ENCODE measurements at regions not wholly inside any gene's neighbourhood (a gene's known extent, or its start where the extent isn't known, plus 50 kb on each side); places are given as distances from the start of the nearest gene placed in this dataset.
A peak's percentile ranks its signal among the peaks of the same experiment; 100 is the strongest.

DNA sequence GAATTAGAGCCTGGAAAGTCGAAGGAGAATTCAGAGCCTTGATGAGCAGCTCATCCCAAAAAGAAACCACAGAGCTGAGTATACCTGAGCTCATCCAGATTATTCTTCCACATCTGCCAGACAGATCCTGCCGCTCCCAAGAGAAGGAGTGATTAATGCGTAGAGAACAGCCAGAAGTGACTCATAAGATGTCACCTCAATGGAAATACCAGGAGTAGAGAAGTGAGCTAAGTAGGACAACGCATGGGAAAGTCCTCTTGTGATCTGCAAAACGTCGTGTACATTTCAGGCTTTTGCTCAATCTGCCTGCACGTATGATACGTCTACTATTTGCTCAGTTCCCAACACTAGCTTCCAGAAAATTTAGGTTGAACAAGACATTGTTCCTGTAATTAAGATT, 230.5 kb upstream of the AUTS2 start:
- H3K27me3 ChIP-seq (ENCODE audit: insufficient read depth, low read length, poor library complexity, severe bottlenecking): no peaks in the 10 kb centered on the region
- H3K4me2 ChIP-seq (ENCODE audit: low read depth, low read length, poor library complexity, severe bottlenecking): no peak overlapping the region

DNA sequence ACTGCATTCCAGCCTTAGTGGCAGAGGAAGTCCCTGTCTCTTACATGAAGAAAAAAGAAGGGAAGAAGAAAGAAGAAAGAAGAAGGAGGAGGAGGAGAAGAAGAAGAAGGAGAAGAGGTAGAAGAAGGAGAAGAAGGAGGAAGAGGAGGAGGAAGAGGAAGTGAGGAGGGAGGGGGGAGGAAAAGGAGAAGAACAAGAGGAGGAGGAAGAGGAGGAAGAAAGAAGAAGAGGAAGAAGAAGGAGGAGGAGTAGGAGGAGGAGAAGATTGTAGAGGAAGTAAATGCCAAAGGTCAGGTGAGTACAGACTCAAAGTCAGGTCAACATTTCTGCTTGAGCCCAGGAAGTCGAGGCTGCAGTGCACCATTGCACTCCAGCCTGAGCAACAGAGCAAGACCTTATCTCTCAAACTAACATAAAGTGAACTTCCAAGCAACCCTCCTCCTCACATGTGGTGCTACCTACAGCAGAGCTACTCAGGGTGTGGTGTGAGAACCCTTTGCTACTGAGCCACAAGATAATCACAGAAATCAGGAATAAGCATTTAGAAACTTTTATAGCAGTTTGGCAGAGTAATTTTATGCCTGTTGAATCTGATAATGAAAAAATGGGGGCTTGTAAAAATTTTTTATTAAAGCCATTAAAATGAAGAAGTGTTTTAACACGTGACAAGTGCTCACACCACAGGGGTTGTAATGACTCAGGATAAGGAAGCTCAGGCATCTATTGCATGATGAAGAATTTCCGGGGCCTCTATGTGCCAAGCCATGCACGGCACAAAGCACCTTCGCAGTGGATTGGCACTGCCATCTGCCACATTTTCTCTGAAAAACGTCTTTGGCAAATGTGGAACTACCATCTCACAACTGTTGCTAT, 224.9 kb upstream of the AUTS2 start:
- Histone ChIP-seq H3K4me1 (ENCODE audit: insufficient read depth, low read length, poor library complexity, severe bottlenecking) (peaks cover 5% of the 10 kb centered on the region), H3K4me2 (ENCODE audit: low read depth, low read length, poor library complexity, severe bottlenecking) (peak overlapping the region; percentile 14), H3K9me2 (replicated peaks; ENCODE audit: low read depth, low read length) (no peaks in the 10 kb centered on the region), H2AFZ (ENCODE audit: low read length) (no peak overlapping the region), H3K4me3 (ENCODE audit: low read length, poor library complexity, severe bottlenecking) (peak overlapping the region; percentile 0), H3K27me3 (ENCODE audit: insufficient read depth, low read length, poor library complexity, severe bottlenecking) (no peaks in the 10 kb centered on the region), H3F3A (ENCODE audit: low read depth) (no peaks in the 10 kb centered on the region), H3K79me2 (ENCODE audit: insufficient read depth, low read length) (no peaks in the 10 kb centered on the region), H3K9ac (ENCODE audit: low read depth, low read length, poor library complexity, severe bottlenecking) (no peak overlapping the region), H4K20me1 (ENCODE audit: insufficient read depth, low read length, poor library complexity, severe bottlenecking) (no peaks in the 10 kb centered on the region), H3K36me3 (ENCODE audit: insufficient read depth, low read length) (no peaks in the 10 kb centered on the region), H3K9me3 (ENCODE audit: insufficient read depth, low read depth, low read length) (no peaks in the 10 kb centered on the region)
- TF ChIP-seq, protein P1, sequence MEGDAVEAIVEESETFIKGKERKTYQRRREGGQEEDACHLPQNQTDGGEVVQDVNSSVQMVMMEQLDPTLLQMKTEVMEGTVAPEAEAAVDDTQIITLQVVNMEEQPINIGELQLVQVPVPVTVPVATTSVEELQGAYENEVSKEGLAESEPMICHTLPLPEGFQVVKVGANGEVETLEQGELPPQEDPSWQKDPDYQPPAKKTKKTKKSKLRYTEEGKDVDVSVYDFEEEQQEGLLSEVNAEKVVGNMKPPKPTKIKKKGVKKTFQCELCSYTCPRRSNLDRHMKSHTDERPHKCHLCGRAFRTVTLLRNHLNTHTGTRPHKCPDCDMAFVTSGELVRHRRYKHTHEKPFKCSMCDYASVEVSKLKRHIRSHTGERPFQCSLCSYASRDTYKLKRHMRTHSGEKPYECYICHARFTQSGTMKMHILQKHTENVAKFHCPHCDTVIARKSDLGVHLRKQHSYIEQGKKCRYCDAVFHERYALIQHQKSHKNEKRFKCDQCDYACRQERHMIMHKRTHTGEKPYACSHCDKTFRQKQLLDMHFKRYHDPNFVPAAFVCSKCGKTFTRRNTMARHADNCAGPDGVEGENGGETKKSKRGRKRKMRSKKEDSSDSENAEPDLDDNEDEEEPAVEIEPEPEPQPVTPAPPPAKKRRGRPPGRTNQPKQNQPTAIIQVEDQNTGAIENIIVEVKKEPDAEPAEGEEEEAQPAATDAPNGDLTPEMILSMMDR (conservative IDR thresholded peaks at IDR 0.05; ENCODE audit: low read length): no peak
- peak; percentile 68; the same call in 1 of the 2 replicates for TF ChIP-seq EZH2phosphoT487 (IDR thresholded peaks at IDR 0.05; ENCODE audit: borderline replicate concordance)

More for the DNA sequence above, 230.5 kb upstream of the AUTS2 start:
- Histone ChIP-seq H3K9me2 (replicated peaks; ENCODE audit: low read depth, low read length) (no peaks in the 10 kb centered on the region), H3K9ac (ENCODE audit: low read depth, low read length, poor library complexity, severe bottlenecking) (no peak overlapping the region), H4K20me1 (ENCODE audit: insufficient read depth, low read length, poor library complexity, severe bottlenecking) (no peaks in the 10 kb centered on the region), H3F3A (ENCODE audit: low read depth) (no peaks in the 10 kb centered on the region), H3K4me3 (ENCODE audit: low read length, poor library complexity, severe bottlenecking) (no peak overlapping the region), H2AFZ (ENCODE audit: low read length) (no peak overlapping the region), H3K36me3 (ENCODE audit: insufficient read depth, low read length) (no peaks in the 10 kb centered on the region), H3K79me2 (ENCODE audit: insufficient read depth, low read length) (no peaks in the 10 kb centered on the region), H3K9me3 (ENCODE audit: insufficient read depth, low read depth, low read length) (no peaks in the 10 kb centered on the region), H3K4me1 (ENCODE audit: insufficient read depth, low read length, poor library complexity, severe bottlenecking) (no peaks in the 10 kb centered on the region)
- TF ChIP-seq EZH2phosphoT487 (IDR thresholded peaks at IDR 0.05; ENCODE audit: borderline replicate concordance): no peak
- TF ChIP-seq, protein P1 (conservative IDR thresholded peaks at IDR 0.05; ENCODE audit: low read length): no peak

DNA sequence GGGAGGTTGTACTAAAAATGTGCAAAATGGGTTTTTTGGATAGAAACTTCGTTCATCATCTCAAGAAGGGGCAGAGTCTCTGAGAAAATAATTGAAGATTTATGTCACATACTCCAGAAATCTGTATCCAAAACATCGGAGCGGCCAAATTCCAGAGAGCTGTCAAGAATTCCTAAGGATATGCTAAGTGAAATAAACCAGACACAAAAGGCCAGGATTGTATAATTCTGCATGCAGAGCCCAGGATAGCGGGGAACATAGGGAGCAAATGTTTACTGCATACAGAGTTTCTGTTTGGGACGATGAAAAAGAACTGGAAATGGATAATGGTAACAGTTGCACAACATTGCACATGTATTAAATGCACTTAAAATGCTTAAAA, 224.2 kb upstream of the AUTS2 start:
- H3K4me1 ChIP-seq (ENCODE audit: insufficient read depth, low read length, poor library complexity, severe bottlenecking): peaks cover 5% of the 10 kb centered on the region
- H3K4me2 ChIP-seq (ENCODE audit: low read depth, low read length, poor library complexity, severe bottlenecking): peak overlapping the region; percentile 14
- H2AFZ ChIP-seq (ENCODE audit: low read length): no peak overlapping the region

More for the DNA sequence above, 224.2 kb upstream of the AUTS2 start:
- no peaks in the 10 kb centered on the region for H3K79me2 ChIP-seq (ENCODE audit: insufficient read depth, low read length)
- H3K27me3 ChIP-seq (ENCODE audit: insufficient read depth, low read length, poor library complexity, severe bottlenecking): peaks cover 4% of the 10 kb centered on the region
- H3K9me2 ChIP-seq (replicated peaks; ENCODE audit: low read depth, low read length): no peaks in the 10 kb centered on the region
- H4K20me1 ChIP-seq (ENCODE audit: insufficient read depth, low read length, poor library complexity, severe bottlenecking): no peaks in the 10 kb centered on the region
- TF ChIP-seq EZH2phosphoT487 (IDR thresholded peaks at IDR 0.05; ENCODE audit: borderline replicate concordance): no peak
- TF ChIP-seq, protein P1 (conservative IDR thresholded peaks at IDR 0.05; ENCODE audit: low read length): no peak
- no peaks in the 10 kb centered on the region for H3F3A ChIP-seq (ENCODE audit: low read depth)
- H3K9ac ChIP-seq (ENCODE audit: low read depth, low read length, poor library complexity, severe bottlenecking): no peak overlapping the region
- H3K4me3 ChIP-seq (ENCODE audit: low read length, poor library complexity, severe bottlenecking): no peak overlapping the region
- H3K9me3 ChIP-seq (ENCODE audit: insufficient read depth, low read depth, low read length): no peaks in the 10 kb centered on the region
- no peaks in the 10 kb centered on the region for H3K36me3 ChIP-seq (ENCODE audit: insufficient read depth, low read length)
